ENCODE measurements at regions not wholly inside any gene's neighbourhood (a gene's known extent, or its start where the extent isn't known, plus 50 kb on each side); places are given as distances from the start of the nearest gene placed in this dataset.
A peak's percentile ranks its signal among the peaks of the same experiment; 100 is the strongest.

DNA sequence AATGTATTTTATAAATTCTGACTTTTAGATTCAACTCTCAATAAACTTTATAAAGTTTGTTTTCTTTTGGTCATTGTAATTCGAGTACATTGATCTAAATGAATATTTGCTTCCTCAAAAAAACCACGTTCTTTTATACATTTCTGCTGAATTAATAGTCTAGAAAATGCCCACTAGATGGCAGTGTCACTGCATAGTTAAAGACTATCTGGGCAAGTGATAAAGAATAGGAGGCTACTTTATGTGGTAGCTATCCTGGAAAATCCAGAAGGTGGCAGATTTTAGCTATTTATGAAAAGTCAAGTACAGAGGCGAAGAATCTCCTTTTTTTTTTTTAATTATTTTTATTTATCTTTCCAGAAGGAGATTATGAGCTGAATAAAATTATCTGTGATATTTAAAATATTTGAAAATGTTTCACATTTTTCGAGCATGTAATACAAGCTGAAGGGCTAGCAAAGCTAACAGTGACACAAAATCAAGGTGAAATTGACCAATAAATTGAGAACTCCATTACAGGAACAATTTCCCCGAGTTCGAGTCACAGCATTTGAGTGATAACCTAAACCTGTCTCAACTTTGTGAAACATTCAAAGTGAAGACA, 221.8 kb downstream of the OLFM4 start:
- no peaks in the 10 kb centered on the region for H3K36me3 ChIP-seq (ENCODE audit: control insufficient read depth in 2 of 2, extremely low read depth in 1 of 2, insufficient read depth in 2 of 2, low read length in 2 of 2)
- BruUV-seq (replicated peaks): no TSS peak
- peak; percentile 67 for FAIRE-seq

DNA sequence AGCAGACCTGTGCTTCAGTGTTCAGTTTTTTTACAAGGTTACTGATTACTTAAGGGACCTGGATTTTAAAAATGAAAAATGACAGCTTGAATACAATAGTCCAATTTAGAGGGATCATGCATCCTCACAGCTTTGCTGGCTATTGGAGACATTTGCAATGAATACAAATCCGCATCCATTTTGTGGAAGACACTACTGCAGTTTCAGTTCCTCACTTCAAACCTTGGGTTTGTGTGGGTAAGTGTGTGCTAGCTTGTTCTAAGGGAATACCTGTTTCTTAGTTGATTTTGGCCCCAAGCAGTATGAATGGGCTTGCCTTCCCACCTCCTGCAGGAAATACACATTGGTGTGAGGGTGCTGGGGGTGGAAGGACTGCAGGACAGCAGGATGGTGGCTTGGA, 222.4 kb downstream of the OLFM4 start:
- no peaks in the 10 kb centered on the region for H3K36me3 ChIP-seq (ENCODE audit: control insufficient read depth in 2 of 2, extremely low read depth in 1 of 2, insufficient read depth in 2 of 2, low read length in 2 of 2)
- no peak overlapping the region for H3K27ac ChIP-seq (ENCODE audit: insufficient read depth, low read depth, low read length)
- H3K4me3 ChIP-seq (replicated peaks in 1 of 3; ENCODE audit: insufficient read depth in 1 of 3, low read depth in 1 of 3, low read length in 3 of 3): no peak overlapping the region
- FAIRE-seq: no peak
- TF ChIP-seq MYC (IDR thresholded peaks at IDR 0.05; ENCODE audit: low read depth, low read length) (no peak), JUN (IDR thresholded peaks at IDR 0.05; ENCODE audit: borderline replicate concordance, insufficient read depth, insufficient read length, low read depth) (no peak), POLR2A (IDR thresholded peaks at IDR 0.05; ENCODE audit: low read depth, low read length) (no peak), EZH2 (IDR thresholded peaks at IDR 0.05; ENCODE audit: borderline replicate concordance, low read depth, low read length, severe bottlenecking) (no peak), CTCF (IDR thresholded peaks at IDR 0.05; ENCODE audit: extremely low read depth in 1 of 2, insufficient read depth in 1 of 2, low read depth in 1 of 2, low read length in 2 of 2) (no peak), POLR2AphosphoS5 (IDR thresholded peaks at IDR 0.05; ENCODE audit: insufficient read depth, low read depth, low read length) (no peak), GATA2 (IDR thresholded peaks at IDR 0.05; ENCODE audit: insufficient read depth, insufficient read length, low read depth, low read length) (no peak), FOS (IDR thresholded peaks at IDR 0.05; ENCODE audit: borderline replicate concordance, insufficient read depth, low read length) (no peak), MAX (IDR thresholded peaks at IDR 0.05; ENCODE audit: insufficient read depth, insufficient read length) (no peak)
- H4K20me1 ChIP-seq (replicated peaks; ENCODE audit: control insufficient read depth, extremely low read depth, insufficient read depth, low read length): no peaks in the 10 kb centered on the region
- ChIA-PET CTCF (interaction anchor here (0.8 to 1.7 kb wide), 7 partner anchors 18 to 586 kb away, joined by 3 to 10 read pairs (median 3); no protein-coding TSS in a partner anchor), POLR2A (no interaction called here)
- intact Hi-C loops (cut with micrococcal nuclease): no loop called here
- H3K9ac ChIP-seq (replicated peaks; ENCODE audit: extremely low read depth, insufficient read depth, low read length): no peak overlapping the region
- no peaks in the 10 kb centered on the region for H3K79me2 ChIP-seq (ENCODE audit: control insufficient read depth, insufficient read depth, low read length)
- H3K4me2 ChIP-seq (ENCODE audit: insufficient read depth, low read length): no peak overlapping the region
- H3K9me3 ChIP-seq (replicated peaks; ENCODE audit: control insufficient read depth, insufficient read depth, low read length): peaks cover under 1% of the 10 kb centered on the region
- no peaks in the 10 kb centered on the region for H3K27me3 ChIP-seq (ENCODE audit: control insufficient read depth in 2 of 2, insufficient read depth in 2 of 2, low read length in 2 of 2)
- no peak for DNase-seq (ENCODE audit: low read depth, low spot score)
- no peaks in the 10 kb centered on the region for H3K4me1 ChIP-seq (ENCODE audit: control insufficient read depth, extremely low read depth, insufficient read depth, low read length)
- H2AFZ ChIP-seq (ENCODE audit: low read depth, low read length): no peak overlapping the region
- dilution Hi-C loops (cut with MboI; ENCODE audit: extremely low pct_ligation_motif_present, low sequenced_read_pairs): no loop called here
- H3K9me1 ChIP-seq (replicated peaks; ENCODE audit: control insufficient read depth, extremely low read depth, insufficient read depth, low read length): no peaks in the 10 kb centered on the region
- no TSS peak for BruUV-seq (replicated peaks)

More for the DNA sequence above, 221.8 kb downstream of the OLFM4 start:
- ChIA-PET POLR2A (no interaction called here), CTCF (interaction anchor here (0.8 to 1.7 kb wide), 7 partner anchors 18 to 585 kb away, joined by 3 to 10 read pairs (median 3); no protein-coding TSS in a partner anchor)
- intact Hi-C loops (cut with micrococcal nuclease): no loop called here
- peak; percentile 63 for DNase-seq (ENCODE audit: low read depth, low spot score)
- Histone ChIP-seq H3K4me3 (replicated peaks in 1 of 3; ENCODE audit: insufficient read depth in 1 of 3, low read depth in 1 of 3, low read length in 3 of 3) (no peak overlapping the region), H3K4me2 (ENCODE audit: insufficient read depth, low read length) (no peak overlapping the region), H3K4me1 (ENCODE audit: control insufficient read depth, extremely low read depth, insufficient read depth, low read length) (no peaks in the 10 kb centered on the region), H3K27ac (ENCODE audit: insufficient read depth, low read depth, low read length) (no peak overlapping the region), H3K9ac (replicated peaks; ENCODE audit: extremely low read depth, insufficient read depth, low read length) (no peak overlapping the region), H3K9me3 (replicated peaks; ENCODE audit: control insufficient read depth, insufficient read depth, low read length) (no peaks in the 10 kb centered on the region), H3K27me3 (ENCODE audit: control insufficient read depth in 2 of 2, insufficient read depth in 2 of 2, low read length in 2 of 2) (no peaks in the 10 kb centered on the region), H3K79me2 (ENCODE audit: control insufficient read depth, insufficient read depth, low read length) (no peaks in the 10 kb centered on the region), H3K9me1 (replicated peaks; ENCODE audit: control insufficient read depth, extremely low read depth, insufficient read depth, low read length) (no peaks in the 10 kb centered on the region), H2AFZ (ENCODE audit: low read depth, low read length) (no peak overlapping the region), H4K20me1 (replicated peaks; ENCODE audit: control insufficient read depth, extremely low read depth, insufficient read depth, low read length) (no peaks in the 10 kb centered on the region)
- TF ChIP-seq CTCF (IDR thresholded peaks at IDR 0.05; ENCODE audit: extremely low read depth in 1 of 2, insufficient read depth in 1 of 2, low read depth in 1 of 2, low read length in 2 of 2) (peak; percentile 43 to 47), POLR2A (IDR thresholded peaks at IDR 0.05; ENCODE audit: low read depth, low read length) (no peak)
- dilution Hi-C loops (cut with MboI; ENCODE audit: extremely low pct_ligation_motif_present, low sequenced_read_pairs): no loop called here
